Panc1 (cell line): ENCODE measurements at regions not wholly inside any gene's neighbourhood (a gene's known extent, or its start where the extent isn't known, plus 50 kb on each side); places are given as distances from the start of the nearest gene placed in this dataset.
"Not testable (repeated sequence)": the region's sequence is repeated elsewhere in the genome, so short reads cannot be mapped to it uniquely, and the experiment has no call there.

ENCODE experiments used
- ATAC-seq: fragments of 200-7000 bp; cut with Tn5 transposase; 2 replicates; pipeline ENCODE4 v1.9.1; 2020; ENCODE audit warnings: mild to moderate bottlenecking, moderate library complexity
- BruUV-seq: library from RNA; stranded (reverse); fragments of 400-500 nt; replicated peaks from 2 replicates; lab custom pipeline; 2021; lab: Mats Ljungman, UMichigan
- CTCF ChIA-PET: fragments of 300-600 bp; sonication (Branson Sonifier 250); formaldehyde crosslinking; loops from one replicate; lab custom pipeline; 2022; ENCODE audit warnings: antibody characterized with exemption; lab: Charles Lee
- POLR2A ChIA-PET: fragments of 300-600 bp; sonication (Branson Sonifier 250); formaldehyde crosslinking; loops from one replicate; lab custom pipeline; 2022; ENCODE audit warnings: antibody characterized with exemption; lab: Charles Lee
- DNase-seq: peaks from one replicate; pipeline ENCODE4 v3.0.0-alpha.2; 2010; ENCODE audit warnings: low read depth, low spot score
- H3K27ac ChIP-seq: 2 replicates; pipeline ENCODE4 v1.5.1; 2011; ENCODE audit warnings: mild to moderate bottlenecking, low read length, inconsistent platforms
- H3K27me3 ChIP-seq: fragments of 200-500 bp; sonication (Bioruptor generic); 2 replicates; pipeline ENCODE4 v1.6.0; 2014; ENCODE audit warnings: low read length, inconsistent platforms; ENCODE audit not compliant: control insufficient read depth, insufficient read depth
- H3K36me3 ChIP-seq: fragments of 200-500 bp; sonication (Bioruptor generic); 2 replicates; pipeline ENCODE4 v1.5.1; 2014; ENCODE audit warnings: inconsistent platforms, mild to moderate bottlenecking, low read length, moderate library complexity; ENCODE audit not compliant: control insufficient read depth, insufficient read depth
- H3K4me1 ChIP-seq: 2 replicates; pipeline ENCODE4 v1.5.1; 2011; ENCODE audit warnings: inconsistent platforms, mild to moderate bottlenecking, low read length, moderate library complexity; ENCODE audit not compliant: control insufficient read depth, insufficient read depth
- H3K4me3 ChIP-seq, 2 experiments: 2 replicates each; pipeline ENCODE4 v1.5.1; 2011 to 2012; ENCODE audit warnings: low read depth in 2 of 2, low read length in 2 of 2, mild to moderate bottlenecking in 2 of 2, inconsistent platforms in 1 of 2, moderate library complexity in 1 of 2
- H3K9me3 ChIP-seq: fragments of 200-500 bp; sonication (Bioruptor generic); 2 replicates; pipeline ENCODE4 v1.5.1; 2014; ENCODE audit warnings: low read depth, mild to moderate bottlenecking, inconsistent platforms, low read length, moderate library complexity; ENCODE audit not compliant: control insufficient read depth, insufficient read depth
- CTCF ChIP-seq: fragments of 450-650 bp; IDR thresholded peaks from 2 replicates; pipeline ENCODE4 v1.5.1; 2017; ENCODE audit warnings: mild to moderate bottlenecking
- POLR2AphosphoS5 ChIP-seq: IDR thresholded peaks from 2 replicates; pipeline ENCODE4 v1.6.1; 2012; ENCODE audit warnings: mild to moderate bottlenecking, low read depth, low read length, moderate library complexity
- REST ChIP-seq, 2 experiments: IDR thresholded peaks; 2 replicates each; pipeline ENCODE4 v1.6.1; 2011 to 2012; ENCODE audit warnings: low read depth in 2 of 2, control low read depth in 1 of 2, low read length in 1 of 2, mild to moderate bottlenecking in 1 of 2, moderate library complexity in 1 of 2; ENCODE audit not compliant: insufficient read depth in 1 of 2
- SIN3A ChIP-seq: IDR thresholded peaks from 2 replicates; pipeline ENCODE4 v1.6.1; 2012; ENCODE audit warnings: low read depth, mild to moderate bottlenecking, low read length, moderate library complexity, borderline replicate concordance; ENCODE audit not compliant: insufficient read depth
- TCF7L2 ChIP-seq: IDR thresholded peaks from 2 replicates; pipeline ENCODE4 v1.6.1; 2011; ENCODE audit warnings: mild to moderate bottlenecking, low read depth, low read length, inconsistent platforms
- in situ Hi-C: cut with HindIII; loops from 2 replicates; pipeline ENCODE4 v1.10.0; 2016; ENCODE audit warnings: low sequenced_read_pairs, low pct_unique_long_range_greater_than_20kb
- intact Hi-C: fragments of 100-400 bp; cut with micrococcal nuclease; formaldehyde crosslinking; loops from one replicate; pipeline ENCODE4 v1.10.0; 2022; ENCODE audit not compliant: unreplicated experiment

- Histone ChIP-seq H3K27me3 (no peaks in the 10 kb centered on the region), H3K27ac (no peak overlapping the region), H3K4me1 (no peaks in the 10 kb centered on the region), H3K4me3 (no peak overlapping the region), H3K9me3 (no peaks in the 10 kb centered on the region), H3K36me3 (no peaks in the 10 kb centered on the region)
- no peak for ATAC-seq
- BruUV-seq, result no TSS peak
- ChIA-PET CTCF (no interaction called here), POLR2A (no interaction called here)
- DNase-seq, result no peak
- TF ChIP-seq CTCF (no peak), SIN3A (no peak), TCF7L2 (no peak), POLR2AphosphoS5 (no peak), REST (IDR thresholded peaks at IDR 0.05; ENCODE audit: insufficient read depth in 1 of 2, low read depth in 2 of 2, low read length in 1 of 2) (no peak)
- intact Hi-C loops (no loop called here), in situ Hi-C loops (no loop called here)
These were observed 117.0 kb upstream of the ZSWIM2 start for GRCh38 chr2:186966015-186966414.

GRCh38 chr2:186962085-186962747 lies 113.2 kb upstream of the ZSWIM2 start:
- no peak for ATAC-seq
- in situ Hi-C loops, result no loop called here
- intact Hi-C loops, result no loop called here
- no peak overlapping the region for H3K4me3 ChIP-seq
- no peaks in the 10 kb centered on the region for H3K9me3 ChIP-seq
- no peaks in the 10 kb centered on the region for H3K36me3 ChIP-seq
- DNase-seq, result no peak
- no peaks in the 10 kb centered on the region for H3K27me3 ChIP-seq
- POLR2A ChIA-PET, result no interaction called here
- no peaks in the 10 kb centered on the region for H3K4me1 ChIP-seq
- H3K27ac ChIP-seq, result no peak overlapping the region
- CTCF ChIA-PET, result interaction anchor here (0.6 kb wide), 1 partner anchor 99 kb away, joined by 3 read pairs; no protein-coding TSS in a partner anchor
- TF ChIP-seq TCF7L2 (no peak), CTCF (no peak), POLR2AphosphoS5 (no peak)
- BruUV-seq, result no TSS peak

GRCh38 chr2:186960241-186960640 lies 111.3 kb upstream of the ZSWIM2 start:
- H3K9me3 ChIP-seq, BruUV-seq, H3K27ac ChIP-seq, H3K36me3 ChIP-seq, in situ Hi-C loops, DNase-seq, CTCF ChIA-PET, intact Hi-C loops, ATAC-seq, H3K4me1 ChIP-seq, H3K4me3 ChIP-seq, H3K27me3 ChIP-seq: not testable (repeated sequence)
- POLR2A ChIA-PET, result interaction anchor here (0.7 kb wide), 1 partner anchor 32 kb away, joined by 4 read pairs; no protein-coding TSS in a partner anchor
